Endothelial cell of umbilical vein (primary cell): ENCODE measurements at regions not wholly inside any gene's neighbourhood (a gene's known extent, or its start where the extent isn't known, plus 50 kb on each side); places are given as distances from the start of the nearest gene placed in this dataset.
A peak's percentile ranks its signal among the peaks of the same experiment; 100 is the strongest.

ENCODE experiments used
- CTCF ChIP-seq, 2 donors: IDR thresholded peaks; 1 replicate in 1 of 2; 2 replicates in 1 of 2; pipeline ENCODE4 v1.5.1; 2011; ENCODE audit warnings: low read length in 2 of 2, mild to moderate bottlenecking in 2 of 2, moderate library complexity in 2 of 2, control low read depth in 1 of 2, inconsistent platforms in 1 of 2, low read depth in 1 of 2; ENCODE audit not compliant: insufficient read depth in 1 of 2; ENCODE audit errors: extremely low read depth in 1 of 2
- EZH2 ChIP-seq: IDR thresholded peaks from 2 replicates; pipeline ENCODE4 v1.6.1; 2012; ENCODE audit warnings: borderline replicate concordance, low read depth, mild to moderate bottlenecking, moderate library complexity, low read length, inconsistent platforms; ENCODE audit not compliant: severe bottlenecking
- TF ChIP-seq, protein P1 (sequence below): IDR thresholded peaks from 2 replicates; pipeline ENCODE4 v1.6.1; 2011; ENCODE audit not compliant: insufficient read depth, insufficient read length

DNA sequence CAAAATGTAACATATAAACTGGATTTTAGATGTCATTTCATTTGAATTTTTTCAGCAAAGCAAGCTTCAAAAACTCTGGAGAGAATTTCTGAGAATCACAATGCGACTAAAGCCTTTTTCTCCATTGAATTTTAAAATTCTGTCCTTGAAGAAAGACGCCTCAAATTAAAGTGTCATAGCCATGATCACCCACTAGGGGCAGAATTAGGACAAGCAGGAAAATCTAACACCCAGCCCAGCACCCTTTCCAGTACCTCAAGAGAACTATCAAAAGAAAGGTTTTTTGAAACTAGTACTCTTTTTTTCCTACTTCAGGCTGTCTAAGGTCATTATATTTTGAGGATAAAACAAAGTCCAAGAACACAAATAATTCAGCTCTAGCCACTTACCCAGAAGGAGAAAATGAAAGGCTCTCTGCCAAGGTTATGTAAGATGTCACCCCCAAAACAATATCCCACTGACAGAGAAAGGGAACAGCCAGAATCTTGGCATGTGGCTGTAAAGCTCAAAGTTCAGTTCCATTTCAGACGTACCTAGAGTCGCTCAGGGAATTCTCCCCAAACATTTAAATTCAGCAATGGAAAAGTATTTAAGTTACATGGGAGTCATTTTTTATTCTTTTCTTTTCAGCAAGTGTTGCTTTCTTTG lies 299.4 kb downstream of the SNX13 start:
- TF ChIP-seq, protein P1, sequence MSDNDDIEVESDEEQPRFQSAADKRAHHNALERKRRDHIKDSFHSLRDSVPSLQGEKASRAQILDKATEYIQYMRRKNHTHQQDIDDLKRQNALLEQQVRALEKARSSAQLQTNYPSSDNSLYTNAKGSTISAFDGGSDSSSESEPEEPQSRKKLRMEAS = no peak
- TF ChIP-seq CTCF (IDR thresholded peaks at IDR 0.05; ENCODE audit: extremely low read depth in 1 of 2, insufficient read depth in 1 of 2, low read depth in 1 of 2, low read length in 2 of 2) (peak; percentile 45 to 56), EZH2 (no peak)
